NCI-H1092 treated with DMSO at 0.1 percent for 48 hours (cell line): ENCODE measurements at regions not wholly inside any gene's neighbourhood (a gene's known extent, or its start where the extent isn't known, plus 50 kb on each side); places are given as distances from the start of the nearest gene placed in this dataset.
"Not testable (repeated sequence)": the region's sequence is repeated elsewhere in the genome, so short reads cannot be mapped to it uniquely, and the experiment has no call there.

Experiments used
- DNase-seq: peaks from one replicate; lab custom pipeline; 2025; lab: John Stamatoyannopoulos, UW

DNA sequence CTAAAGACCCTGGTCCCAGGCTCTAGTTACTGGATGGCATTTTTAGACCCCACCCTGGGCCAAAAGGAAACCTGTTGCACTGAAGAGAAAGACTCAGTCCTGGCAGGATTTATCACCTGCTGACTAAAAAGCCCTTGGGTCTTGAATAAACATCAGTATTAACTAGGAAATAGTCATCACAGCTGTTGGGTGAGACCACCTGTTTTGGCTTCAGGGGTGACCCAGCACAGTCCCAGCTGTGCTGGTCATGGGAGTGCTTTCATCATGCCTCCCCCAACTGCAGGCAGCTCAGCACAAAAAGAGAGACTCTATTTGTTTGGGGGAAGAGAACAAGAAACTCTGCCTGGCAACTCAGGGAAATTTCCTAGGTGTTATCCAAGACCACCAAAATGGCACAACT, 903.2 kb downstream of the C4orf33 start:
- no peak for DNase-seq

DNA sequence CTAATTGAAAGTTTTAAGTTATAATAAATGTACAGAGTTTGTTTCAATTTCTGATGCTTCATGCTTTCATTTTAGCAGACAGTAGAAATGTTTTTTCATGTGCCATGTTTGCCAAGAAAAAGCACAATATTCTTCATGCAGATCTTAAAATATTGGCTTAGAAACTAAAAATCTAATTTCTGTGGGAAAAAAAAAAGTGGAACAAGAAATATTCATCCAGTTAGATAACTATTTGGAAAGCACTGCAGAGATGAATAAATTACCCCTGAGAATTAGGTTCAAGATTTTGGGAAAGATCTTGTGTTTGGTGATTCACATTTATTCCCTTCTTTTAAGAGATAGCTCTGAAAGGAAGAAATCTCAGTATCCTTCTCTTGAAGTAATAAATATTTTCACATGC, 912.5 kb downstream of the C4orf33 start:
- no peak for DNase-seq

DNA sequence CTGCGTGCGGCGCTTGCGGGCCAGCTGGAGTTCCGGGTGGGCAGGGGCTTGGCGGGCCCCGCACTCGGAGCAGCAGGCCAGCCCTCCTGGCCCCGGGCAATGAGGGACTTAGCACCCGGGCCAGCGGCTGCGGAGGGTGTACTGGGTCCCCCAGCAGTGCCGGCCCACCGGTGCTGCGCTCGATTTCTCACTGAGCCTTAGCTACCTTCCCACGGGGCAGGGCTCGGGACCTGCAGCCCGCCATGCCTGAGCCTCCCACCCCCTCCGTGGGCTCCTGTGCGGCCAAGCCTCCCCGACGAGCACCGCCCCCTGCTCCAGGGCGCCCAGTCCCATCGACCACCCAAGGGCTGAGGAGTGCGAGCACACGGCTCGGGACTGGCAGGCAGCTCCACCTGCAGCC, 916.9 kb downstream of the C4orf33 start:
- not testable (repeated sequence) for DNase-seq

DNA sequence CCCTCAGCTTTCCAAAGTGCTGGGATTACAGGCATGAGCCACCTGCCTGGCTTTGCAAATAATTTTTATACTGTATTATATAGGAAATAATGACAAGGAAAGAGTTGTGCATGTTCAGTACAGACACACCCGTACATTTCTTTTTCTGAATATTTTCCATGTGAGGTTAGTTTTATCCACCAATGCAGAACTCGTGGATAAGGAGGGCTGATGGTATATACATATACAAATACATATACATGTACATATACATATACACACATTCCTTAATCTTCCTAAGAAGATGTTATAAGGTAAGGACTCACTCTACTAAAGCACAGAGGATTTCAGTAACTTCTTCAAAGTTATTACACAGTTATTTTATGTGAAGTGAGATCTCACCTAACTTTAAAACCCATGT, 925.8 kb downstream of the C4orf33 start:
- DNase-seq, result no peak

DNA sequence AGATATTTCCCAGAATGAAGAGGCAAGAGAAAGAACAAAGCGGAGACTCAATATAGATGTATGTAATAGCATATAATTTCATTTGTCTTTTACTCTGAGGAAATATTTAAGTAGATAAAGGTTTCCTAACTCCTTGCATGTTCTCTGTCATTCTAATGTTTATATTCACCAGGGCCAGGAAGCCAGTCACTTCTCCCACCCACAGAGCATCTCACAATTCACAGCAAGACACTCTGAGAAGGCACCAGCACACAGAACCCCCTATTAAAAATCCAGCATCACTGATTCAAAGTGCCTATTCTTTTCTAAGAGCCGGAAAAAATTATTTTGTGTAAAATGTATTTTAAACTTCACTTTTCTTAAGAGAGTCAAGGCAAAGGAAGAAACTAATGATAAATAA, 927.1 kb downstream of the C4orf33 start:
- no peak for DNase-seq

DNA sequence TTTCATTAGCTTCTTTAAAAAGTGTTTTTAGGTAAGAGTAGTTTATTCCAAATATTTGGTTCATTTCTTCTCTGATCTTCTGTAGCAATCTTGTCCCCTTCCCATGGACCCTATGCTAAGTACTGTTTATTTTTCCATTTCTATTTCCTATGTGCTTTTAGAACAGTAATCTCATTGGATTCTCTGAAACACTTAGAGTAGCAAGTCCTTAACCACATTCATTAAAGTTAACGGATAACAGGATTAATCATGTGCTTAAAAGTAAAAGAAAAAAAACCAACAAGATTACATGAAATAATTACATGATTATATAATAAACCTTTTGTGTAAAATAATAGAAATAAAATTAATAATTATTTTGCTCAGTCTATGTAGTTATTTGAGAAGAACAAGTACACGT, 929.7 kb downstream of the C4orf33 start:
- DNase-seq, result no peak

DNA sequence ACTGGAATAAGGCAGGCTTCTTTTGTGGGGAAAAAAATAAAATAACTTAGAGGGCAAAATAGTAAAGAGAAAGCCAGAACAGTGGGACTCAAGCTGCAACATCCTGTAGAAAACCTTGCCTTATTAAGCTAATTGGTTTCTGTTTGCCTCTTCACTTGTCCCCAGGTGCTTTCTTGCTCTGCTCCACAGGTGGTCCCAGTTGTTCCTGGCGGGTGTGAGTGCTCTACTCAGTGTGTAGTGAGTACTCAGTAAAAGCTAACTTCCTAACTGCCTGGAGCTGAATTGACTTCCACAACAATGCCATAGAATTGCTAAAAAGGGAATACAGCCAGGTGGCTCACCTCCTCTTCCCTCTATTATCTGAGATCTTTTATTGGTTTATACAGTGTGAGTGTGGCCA, 930.2 kb downstream of the C4orf33 start:
- peak; percentile 97 for DNase-seq

DNA sequence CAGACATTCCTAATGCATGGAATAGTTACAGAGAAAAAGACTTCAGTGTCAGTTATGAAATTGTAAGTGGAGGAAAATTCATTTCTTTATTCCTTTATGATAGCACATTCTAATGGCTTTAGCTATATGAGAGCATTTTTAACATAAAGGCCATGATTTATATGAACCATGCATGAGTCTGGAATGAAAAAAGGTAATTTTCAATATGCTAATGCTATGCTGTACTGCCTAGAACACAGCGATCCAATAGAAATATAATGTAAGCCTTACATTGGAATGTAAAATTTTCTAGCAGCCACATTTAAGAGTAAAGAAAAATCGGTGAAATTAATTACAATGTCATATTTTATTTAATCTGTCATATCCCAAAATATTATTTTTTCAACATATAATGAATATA, 932.0 kb downstream of the C4orf33 start:
- no peak for DNase-seq

DNA sequence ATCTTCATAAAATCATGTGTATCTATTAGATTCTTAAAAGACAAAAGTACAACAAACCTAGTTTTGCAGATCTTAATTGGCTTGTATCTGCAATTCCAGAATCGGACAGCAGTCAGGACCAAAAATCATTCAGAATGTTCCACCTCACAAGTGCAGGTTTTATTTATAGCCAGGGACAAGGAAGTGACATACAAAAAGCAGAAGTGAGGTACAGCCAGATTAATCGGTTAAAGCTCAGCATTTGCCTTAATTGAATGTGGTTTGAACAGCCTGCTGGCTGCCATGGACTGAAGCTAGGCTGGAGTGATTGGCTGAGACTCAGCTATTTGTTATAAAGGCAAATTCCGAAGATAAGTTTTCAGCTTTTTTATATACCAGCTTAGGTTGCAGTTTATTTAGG, 932.6 kb downstream of the C4orf33 start:
- DNase-seq, result no peak

DNA sequence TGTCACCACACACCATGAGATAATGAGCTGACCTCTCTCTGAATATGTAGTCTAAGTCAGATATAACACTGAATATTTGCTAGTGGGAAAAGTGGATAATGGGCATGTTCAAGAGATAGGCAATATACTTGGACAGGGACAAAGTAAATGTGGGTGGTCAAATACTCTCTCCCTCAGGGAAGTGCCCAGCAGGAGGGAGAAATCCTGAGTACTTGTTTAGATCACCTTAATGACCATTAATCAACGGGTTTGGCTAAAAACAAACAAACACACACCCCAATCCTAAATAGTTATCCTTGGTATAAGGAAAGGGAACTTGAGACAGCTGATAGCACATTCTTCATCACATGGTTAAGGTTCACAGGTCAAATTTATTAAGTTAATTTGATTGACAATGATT, 933.5 kb downstream of the C4orf33 start:
- DNase-seq, result no peak

DNA sequence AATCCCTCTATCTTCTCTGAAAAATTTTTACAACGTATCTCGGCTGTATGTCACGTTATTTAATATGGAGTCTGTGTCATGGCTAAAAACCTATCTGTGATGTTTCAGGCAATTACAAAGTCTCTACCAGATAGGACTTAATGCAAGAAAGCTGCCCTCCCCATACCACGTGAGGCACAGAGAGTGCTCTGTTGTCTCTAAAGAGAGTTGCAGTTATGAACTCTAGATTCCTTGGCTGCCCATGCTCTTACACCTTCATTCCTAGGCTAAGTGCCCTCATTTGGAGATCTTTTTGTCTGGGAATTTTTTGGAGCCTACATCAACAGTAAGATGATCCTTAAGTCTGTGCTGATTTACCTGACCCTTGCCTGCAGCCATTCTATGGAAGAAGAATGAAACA, 935.9 kb downstream of the C4orf33 start:
- no peak for DNase-seq

DNA sequence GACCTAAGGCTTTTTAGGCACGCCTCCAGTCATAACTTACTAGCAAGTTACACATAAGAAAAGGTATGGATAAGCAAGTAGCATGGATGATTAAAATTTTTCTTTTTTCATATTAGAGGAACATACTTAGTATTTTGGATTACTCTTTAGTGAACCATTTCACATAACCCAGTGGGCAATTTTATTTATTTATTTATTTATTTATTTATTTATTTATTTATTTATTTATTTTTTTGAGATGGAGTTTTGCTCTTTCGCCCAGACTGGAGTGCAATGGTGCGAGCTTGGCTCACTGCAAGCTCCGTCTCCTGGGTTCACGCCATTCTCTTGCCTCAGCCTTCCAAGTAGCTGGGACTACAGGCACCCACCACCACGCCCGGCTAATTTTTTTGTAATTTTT, 937.7 kb downstream of the C4orf33 start:
- DNase-seq, result not testable (repeated sequence)

DNA sequence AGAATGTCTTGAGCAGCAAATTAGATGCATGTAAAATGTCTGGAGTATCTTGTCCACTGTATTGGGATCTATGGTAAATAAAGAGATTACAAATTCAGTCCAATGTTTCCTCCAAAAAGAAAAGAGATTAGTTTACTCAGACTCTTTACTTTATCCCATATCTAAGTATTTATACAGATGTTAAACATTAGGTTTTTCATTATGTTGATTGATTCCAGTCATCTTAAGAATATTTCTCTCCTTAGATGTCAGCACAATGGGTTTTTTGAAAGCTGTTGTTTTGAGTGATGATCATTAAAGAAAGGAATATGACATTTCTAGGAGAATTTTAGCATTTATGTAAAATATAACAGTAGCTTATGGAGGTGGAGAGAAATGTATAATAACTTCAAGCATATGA, 938.9 kb downstream of the C4orf33 start:
- no peak for DNase-seq

DNA sequence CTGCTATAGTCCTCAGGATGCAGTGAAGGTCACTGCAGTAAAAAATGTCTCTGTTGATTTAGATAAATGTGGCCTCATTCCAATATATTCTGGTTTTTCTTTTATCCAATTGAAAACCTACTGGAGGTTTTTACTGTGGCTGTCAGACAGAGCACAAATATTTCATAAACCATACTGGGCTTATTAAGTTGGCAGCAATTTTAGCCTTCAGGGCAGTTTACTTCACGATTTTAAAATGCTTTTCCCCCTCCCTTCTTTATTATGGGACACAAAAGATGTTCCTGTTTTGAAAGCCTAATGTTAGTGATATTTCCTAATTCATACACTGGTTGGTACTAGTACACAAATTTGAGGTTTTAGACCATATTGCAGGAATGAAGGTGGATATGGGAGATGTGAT, 939.4 kb downstream of the C4orf33 start:
- no peak for DNase-seq

DNA sequence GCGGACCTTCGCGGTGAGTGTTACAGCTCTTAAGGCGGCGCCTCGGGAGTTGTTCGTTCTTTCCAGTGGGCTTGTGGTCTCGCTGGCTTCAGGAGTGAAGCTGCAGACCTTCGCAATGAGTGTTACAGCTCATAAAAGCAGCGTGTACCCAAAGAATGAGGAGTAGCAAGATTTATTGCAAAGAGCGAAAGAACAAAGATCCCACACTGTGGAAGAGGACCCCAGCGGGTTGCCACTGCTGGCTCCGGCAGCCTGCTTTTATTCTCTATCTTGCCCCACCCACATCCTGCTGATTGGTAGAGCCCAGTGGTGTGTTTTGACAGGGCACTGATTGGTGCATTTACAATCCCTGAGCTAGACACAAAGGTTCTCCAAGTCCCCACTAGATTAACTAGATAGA, 941.9 kb downstream of the C4orf33 start:
- not testable (repeated sequence) for DNase-seq

DNA sequence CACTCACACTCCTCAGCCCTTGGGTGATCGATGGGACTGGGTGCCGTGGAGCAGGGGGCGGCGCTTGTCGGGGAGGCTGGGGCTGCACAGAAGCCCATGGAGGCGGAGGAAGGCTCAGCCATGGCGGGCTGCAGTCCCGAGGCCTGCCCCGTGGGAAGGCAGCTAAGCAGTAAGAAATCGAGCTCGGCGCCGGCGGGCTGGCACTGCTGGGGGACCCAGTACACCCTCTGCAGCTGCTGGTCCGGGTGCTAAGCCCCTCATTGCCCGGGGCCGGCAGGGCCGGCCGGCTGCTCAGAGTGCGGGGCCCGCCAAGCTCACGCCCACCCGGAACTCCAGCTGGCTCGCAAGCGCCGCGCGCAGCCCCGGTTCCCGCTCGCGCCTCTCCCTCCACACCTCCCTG, 942.6 kb downstream of the C4orf33 start:
- DNase-seq, result not testable (repeated sequence)

DNA sequence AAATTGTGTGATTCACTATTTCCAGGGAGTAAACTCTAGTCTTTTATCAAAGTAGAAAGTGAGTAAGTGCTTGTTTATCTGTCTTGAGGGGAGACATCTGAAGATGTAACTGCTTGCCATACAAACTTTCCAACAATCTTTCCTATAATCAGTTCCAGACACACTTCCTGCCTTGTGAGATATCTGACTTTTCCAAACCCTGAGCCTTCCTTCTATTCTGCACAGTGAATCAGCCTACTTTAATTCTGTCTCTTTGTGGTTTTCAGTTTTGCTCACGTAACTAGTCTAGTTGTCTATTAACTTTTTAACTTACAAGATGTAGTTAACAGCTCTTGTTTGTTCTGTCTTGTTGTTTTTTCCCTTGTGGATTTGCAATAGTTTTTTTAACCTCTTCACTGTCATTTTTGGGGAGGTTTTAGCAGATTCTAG, 947.8 kb downstream of the C4orf33 start:
- DNase-seq, result no peak

DNA sequence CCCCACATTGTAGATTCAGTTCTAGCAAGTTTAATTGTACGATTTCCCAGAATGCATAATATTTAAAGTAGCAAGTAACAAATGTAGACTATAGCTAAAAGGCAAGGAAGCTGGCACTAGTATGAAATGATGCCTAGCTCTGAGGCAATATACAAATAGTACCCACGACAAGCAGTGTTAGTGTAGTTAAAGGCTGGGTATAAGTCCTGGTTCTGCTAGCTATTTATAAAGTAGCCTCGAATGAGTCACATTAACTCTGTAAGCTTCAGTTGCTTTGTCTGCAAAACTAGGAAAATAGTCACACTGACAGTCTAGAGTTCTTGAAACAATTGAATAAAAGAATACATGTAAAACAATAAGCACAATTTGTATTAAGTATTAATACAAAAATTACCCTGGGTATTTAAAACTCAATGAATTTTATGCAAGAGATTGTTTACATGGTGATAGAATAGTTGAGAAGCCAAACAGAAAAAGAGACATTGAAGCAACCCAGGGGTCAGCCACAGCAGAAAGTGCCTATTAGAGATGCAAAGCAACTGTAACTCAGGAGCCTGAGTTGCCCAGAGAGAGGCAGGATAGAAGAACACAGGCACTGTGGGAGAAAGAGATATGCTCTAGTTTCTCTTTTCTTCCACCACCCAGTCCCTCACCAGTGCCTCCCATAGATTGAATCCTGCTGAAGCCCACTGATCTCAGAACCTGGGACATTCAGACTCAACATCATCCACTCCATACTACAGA, 949.0 kb downstream of the C4orf33 start:
- DNase-seq, result no peak

DNA sequence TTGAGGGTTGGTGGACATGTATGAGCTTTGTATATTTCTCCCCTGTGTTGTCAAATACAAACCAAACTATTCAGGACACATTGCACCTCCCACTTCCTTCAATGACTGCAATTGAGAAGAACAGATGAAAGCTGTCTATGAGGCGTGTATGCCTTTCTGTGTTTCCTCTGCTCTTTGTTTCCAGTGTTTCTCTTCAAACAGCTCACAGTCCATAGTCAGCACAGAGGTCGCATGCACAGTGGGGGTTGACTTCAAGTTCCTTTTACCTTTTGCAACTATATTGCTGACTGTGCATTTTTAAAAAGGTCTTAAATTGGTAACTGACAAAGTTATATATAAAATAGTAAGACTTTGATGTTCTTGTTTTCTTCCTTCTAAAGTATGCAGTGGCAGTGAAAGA, 957.8 kb downstream of the C4orf33 start:
- DNase-seq, result no peak

DNA sequence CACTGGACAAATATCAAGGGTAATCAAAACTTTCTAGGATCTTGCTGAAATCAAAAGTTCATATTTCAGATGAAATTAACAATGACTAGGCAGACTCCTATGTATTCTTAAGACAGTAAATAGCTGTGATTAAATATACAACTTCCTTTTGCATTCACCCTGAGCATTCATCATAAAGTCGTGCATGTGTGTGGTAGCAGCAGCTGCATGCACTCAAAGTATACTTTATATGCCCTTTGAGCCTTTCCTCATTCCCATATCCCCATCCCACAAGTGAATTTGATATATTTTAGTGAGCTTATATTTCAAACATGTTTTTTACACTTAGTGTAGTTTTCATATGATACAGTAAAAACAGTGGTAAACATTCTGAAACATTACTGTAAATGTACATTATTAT, 959.0 kb downstream of the C4orf33 start:
- no peak for DNase-seq

DNA sequence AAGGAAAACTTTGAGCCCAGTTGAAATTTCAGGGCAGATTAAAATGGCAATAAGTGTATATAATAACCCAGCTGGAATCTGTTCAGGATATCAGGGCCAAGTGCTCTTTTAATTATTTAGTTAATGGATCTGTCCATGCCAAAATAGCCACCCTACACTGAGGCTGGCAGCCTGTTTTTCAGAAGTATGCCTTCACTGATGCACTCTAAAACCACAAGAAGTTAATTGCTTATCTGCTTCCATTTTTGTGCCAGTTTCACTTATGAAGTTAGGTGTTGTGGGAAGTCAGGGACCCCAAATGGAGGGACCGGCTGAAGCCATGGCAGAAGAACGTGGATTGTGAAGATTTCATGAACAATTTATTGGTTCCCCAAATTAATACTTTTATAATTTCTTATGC, 960.3 kb downstream of the C4orf33 start:
- DNase-seq, result peak; percentile 34

DNA sequence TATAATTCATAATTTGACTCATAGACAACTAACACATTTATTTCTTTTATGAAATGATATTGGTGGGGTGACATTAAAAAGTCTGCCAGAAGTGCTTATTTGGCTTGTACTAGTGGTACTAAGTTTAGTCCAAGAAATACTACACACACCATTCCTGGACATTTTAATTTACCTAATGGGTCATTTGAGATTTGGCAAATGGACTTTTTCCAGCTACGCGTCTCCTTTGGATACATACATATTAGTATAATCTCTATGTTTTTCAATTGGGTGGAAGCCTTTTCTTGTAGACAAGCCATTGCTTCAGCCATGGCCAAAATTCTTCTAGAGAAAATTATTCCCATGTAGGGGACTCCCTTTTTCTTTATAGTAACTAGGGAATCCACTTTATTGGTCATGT, 968.5 kb downstream of the C4orf33 start:
- DNase-seq, result no peak

DNA sequence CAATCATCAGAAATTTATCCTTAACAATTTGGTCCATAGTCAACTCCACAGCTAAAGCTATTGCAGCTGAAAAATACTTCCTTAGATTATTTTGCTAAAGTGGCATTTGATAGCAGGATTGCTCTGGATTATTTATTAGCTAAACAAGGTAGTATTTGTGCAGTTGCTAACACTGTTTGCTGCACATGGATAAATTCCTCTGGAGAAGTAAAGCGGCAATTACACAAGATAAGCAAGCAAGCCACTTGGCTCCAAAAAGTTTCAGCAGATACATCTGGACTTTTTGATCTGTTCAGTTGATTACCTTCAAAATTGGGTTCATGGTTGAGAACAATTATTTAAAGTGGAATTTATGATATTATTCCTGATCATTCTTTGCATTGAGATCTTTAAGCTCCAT, 971.5 kb downstream of the C4orf33 start:
- DNase-seq, result no peak

DNA sequence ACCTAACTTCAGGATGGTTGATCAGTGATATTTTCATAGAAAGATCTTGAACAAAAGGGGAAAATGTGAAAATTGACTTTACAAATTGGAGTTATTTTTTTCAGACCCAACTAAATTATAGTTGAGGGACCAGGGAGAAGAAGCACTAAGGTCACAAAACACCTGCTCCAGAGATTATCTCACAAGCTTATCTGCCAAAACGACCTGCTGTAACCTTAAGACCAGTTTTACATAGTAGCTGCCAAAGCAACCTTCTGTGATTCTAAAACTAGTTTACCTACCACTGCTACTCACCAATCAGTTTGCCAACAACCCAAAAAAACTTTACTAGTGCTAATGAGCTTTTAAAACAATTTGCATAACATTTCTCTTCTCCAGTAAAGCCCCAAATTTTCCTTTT, 972.1 kb downstream of the C4orf33 start:
- DNase-seq, result no peak

DNA sequence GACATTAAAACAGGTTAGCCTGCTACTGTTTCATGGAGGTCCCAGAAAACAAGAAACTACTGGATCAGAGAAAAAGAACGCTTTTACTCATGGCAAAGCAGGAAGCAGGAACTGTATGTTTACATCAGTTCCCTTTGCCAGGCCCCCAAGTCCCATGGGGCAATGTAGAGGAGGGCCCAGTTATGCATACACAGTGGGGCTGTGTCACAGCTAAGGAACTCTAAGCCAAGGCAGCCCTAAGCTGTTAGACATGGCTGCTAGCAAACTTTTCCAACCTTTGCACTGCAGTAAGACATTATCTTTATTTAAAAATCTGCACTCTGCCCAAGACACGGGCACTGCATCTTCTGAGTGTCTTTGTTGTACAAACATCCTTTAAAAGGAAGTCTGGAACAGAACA, 975.8 kb downstream of the C4orf33 start:
- no peak for DNase-seq
